OCI-LY7 (cell line): ENCODE measurements at regions not wholly inside any gene's neighbourhood (a gene's known extent, or its start where the extent isn't known, plus 50 kb on each side); places are given as distances from the start of the nearest gene placed in this dataset.

Experiments used
- BruUV-seq: library from RNA; stranded (reverse); fragments of 400-500 nt; replicated peaks from 2 replicates; lab custom pipeline; 2021; lab: Mats Ljungman, UMichigan
- CTCF ChIA-PET: fragments of 300-600 bp; sonication (Branson Sonifier 250); formaldehyde crosslinking; loops from one replicate; lab custom pipeline; 2022; ENCODE audit warnings: antibody characterized with exemption; ENCODE audit not compliant: unreplicated experiment; lab: Charles Lee
- POLR2A ChIA-PET: fragments of 300-600 bp; sonication (Branson Sonifier 250); formaldehyde crosslinking; loops from one replicate; lab custom pipeline; 2022; ENCODE audit warnings: antibody characterized with exemption; lab: Charles Lee
- DNase-seq: peaks from one replicate; pipeline ENCODE4 v3.0.0-alpha.2; 2015; ENCODE audit warnings: low spot score
- H2AFZ ChIP-seq: fragments of 200-600 bp; sonication (generic), shearing (Covaris generic); 2 replicates; pipeline ENCODE4 v1.6.1; 2014; ENCODE audit warnings: mild to moderate bottlenecking, antibody characterized with exemption, low read length, moderate library complexity
- H3K27ac ChIP-seq: fragments of 200-600 bp; sonication (generic); 2 replicates; pipeline ENCODE4 v1.5.1; 2014; ENCODE audit warnings: mixed run types, low read depth, mild to moderate bottlenecking, moderate library complexity, low read length, inconsistent platforms; ENCODE audit not compliant: poor library complexity, severe bottlenecking
- H3K36me3 ChIP-seq: fragments of 200-600 bp; sonication (generic); 2 replicates; pipeline ENCODE4 v1.6.1; 2014; ENCODE audit warnings: mild to moderate bottlenecking, antibody characterized with exemption, low read length, moderate library complexity, mixed read lengths; ENCODE audit not compliant: insufficient read depth
- H3K4me1 ChIP-seq: fragments of 200-600 bp; sonication (generic); 2 replicates; pipeline ENCODE4 v1.5.1; 2014; ENCODE audit warnings: mild to moderate bottlenecking, low read length; ENCODE audit not compliant: insufficient read depth, poor library complexity, severe bottlenecking
- H3K4me2 ChIP-seq: fragments of 200-600 bp; sonication (generic); 2 replicates; pipeline ENCODE4 v1.6.1; 2014; ENCODE audit warnings: mild to moderate bottlenecking, low read length
- H3K4me3 ChIP-seq: fragments of 200-600 bp; sonication (generic); 2 replicates; pipeline ENCODE4 v1.5.1; 2014; ENCODE audit warnings: mild to moderate bottlenecking, low read depth, low read length; ENCODE audit not compliant: poor library complexity, severe bottlenecking
- H3K79me2 ChIP-seq: fragments of 200-600 bp; sonication (generic); 2 replicates; pipeline ENCODE4 v1.6.1; 2016; ENCODE audit warnings: low read depth, mild to moderate bottlenecking, low read length, moderate library complexity, mixed read lengths; ENCODE audit not compliant: insufficient read depth
- H3K9me2 ChIP-seq: fragments of 200-600 bp; sonication (generic); 2 replicates; pipeline ENCODE4 v1.6.1; 2016; ENCODE audit warnings: mild to moderate bottlenecking, low read length, mixed read lengths; ENCODE audit not compliant: insufficient read depth
- H3K9me3 ChIP-seq: fragments of 200-600 bp; sonication (generic); 2 replicates; pipeline ENCODE4 v1.6.1; 2014; ENCODE audit warnings: mild to moderate bottlenecking, mixed run types, low read length, mixed read lengths
- H4K20me1 ChIP-seq: fragments of 200-600 bp; sonication (generic); 2 replicates; pipeline ENCODE4 v1.6.1; 2014; ENCODE audit warnings: mild to moderate bottlenecking, antibody characterized with exemption, low read length, moderate library complexity, mixed read lengths; ENCODE audit not compliant: insufficient read depth
- EZH2phosphoT487 ChIP-seq: fragments of 200-600 bp; sonication (generic); IDR thresholded peaks from 2 replicates; pipeline ENCODE4 v1.6.1; 2018; ENCODE audit warnings: low read depth, borderline replicate concordance, mild to moderate bottlenecking, mixed run types, antibody characterized with exemption, low read length, moderate library complexity, mixed read lengths
- intact Hi-C: fragments of 100-400 bp; cut with micrococcal nuclease; formaldehyde crosslinking; loops from one replicate; pipeline ENCODE4 v1.10.0; 2022; ENCODE audit not compliant: unreplicated experiment
- TF ChIP-seq, protein P1 (sequence below): fragments of 200-600 bp; sonication (generic); conservative IDR thresholded peaks from 2 replicates; pipeline ENCODE4 v1.5.1; 2014; ENCODE audit warnings: mild to moderate bottlenecking, antibody characterized with exemption, low read length, moderate library complexity, mixed read lengths

DNA sequence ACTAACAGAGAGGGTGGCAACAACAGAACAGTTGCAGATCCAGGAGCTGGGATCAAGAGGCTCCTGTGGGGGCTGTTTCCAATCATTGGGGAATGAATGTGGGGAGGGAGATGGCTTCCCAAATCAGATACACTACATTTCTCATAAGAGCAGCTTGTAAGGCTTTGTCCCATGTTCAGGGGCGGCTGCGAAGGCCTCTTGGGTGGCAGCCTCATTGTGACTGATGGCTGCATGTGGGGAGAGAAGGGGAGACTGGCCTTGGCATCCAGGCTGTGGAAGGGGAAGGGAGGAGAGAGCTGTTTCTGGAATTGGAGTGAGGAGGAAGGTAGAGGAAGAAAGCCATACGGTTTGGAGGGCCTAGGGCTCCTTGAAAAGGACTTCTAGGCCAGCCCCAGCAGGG is 326.6 kb upstream of the RGMA start:
- Histone ChIP-seq H3K9me2 (no peaks in the 10 kb centered on the region), H4K20me1 (no peaks in the 10 kb centered on the region), H3K4me2 (no peak overlapping the region), H3K9me3 (no peaks in the 10 kb centered on the region), H2AFZ (no peak overlapping the region), H3K4me1 (no peaks in the 10 kb centered on the region), H3K27ac (no peak overlapping the region), H3K79me2 (no peaks in the 10 kb centered on the region), H3K36me3 (no peaks in the 10 kb centered on the region), H3K4me3 (no peak overlapping the region)
- no peak for DNase-seq
- no TSS peak for BruUV-seq
- TF ChIP-seq EZH2phosphoT487, result no peak
- TF ChIP-seq, protein P1, sequence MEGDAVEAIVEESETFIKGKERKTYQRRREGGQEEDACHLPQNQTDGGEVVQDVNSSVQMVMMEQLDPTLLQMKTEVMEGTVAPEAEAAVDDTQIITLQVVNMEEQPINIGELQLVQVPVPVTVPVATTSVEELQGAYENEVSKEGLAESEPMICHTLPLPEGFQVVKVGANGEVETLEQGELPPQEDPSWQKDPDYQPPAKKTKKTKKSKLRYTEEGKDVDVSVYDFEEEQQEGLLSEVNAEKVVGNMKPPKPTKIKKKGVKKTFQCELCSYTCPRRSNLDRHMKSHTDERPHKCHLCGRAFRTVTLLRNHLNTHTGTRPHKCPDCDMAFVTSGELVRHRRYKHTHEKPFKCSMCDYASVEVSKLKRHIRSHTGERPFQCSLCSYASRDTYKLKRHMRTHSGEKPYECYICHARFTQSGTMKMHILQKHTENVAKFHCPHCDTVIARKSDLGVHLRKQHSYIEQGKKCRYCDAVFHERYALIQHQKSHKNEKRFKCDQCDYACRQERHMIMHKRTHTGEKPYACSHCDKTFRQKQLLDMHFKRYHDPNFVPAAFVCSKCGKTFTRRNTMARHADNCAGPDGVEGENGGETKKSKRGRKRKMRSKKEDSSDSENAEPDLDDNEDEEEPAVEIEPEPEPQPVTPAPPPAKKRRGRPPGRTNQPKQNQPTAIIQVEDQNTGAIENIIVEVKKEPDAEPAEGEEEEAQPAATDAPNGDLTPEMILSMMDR, result no peak
- intact Hi-C loops, result no loop called here
- POLR2A ChIA-PET, result no interaction called here
- CTCF ChIA-PET, result no interaction called here

DNA sequence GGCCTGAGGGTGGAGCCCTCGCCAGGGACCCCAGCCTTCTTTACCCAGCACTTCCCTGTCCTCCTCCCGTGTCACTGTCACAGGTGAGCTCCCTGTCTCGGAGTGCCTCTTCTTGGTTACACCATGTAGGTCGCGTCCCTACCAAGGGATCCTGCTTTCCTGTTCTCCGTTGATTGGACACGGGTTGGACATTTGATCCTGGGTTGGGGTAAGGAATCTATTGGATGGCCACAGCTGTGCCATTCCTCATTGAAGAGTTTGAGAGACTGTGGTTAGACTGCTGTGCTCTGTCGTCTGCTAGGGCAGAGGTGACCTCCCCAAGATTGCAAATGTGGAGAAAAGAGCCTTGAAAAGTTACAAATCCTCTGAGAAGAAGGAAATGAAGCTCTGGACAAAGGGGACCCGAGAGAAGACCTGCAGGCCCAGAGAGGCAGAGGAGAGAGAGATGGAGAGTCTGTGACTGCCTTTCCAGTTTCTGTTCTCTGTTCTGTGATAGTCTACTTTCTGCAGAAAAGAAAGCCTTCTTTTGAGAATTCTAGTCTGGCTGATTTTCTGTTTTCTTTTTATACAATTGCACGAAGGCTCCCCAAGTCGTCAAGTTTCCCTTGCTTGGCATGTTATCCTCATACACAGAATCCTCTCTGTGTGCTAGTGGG is 325.7 kb upstream of the RGMA start:
- no peak overlapping the region for H3K4me2 ChIP-seq
- DNase-seq, result no peak
- H3K27ac ChIP-seq, result no peak overlapping the region
- ChIA-PET CTCF (no interaction called here), POLR2A (interaction anchor here (0.6 kb wide), 1 partner anchor 569 kb away, joined by 3 read pairs; no protein-coding TSS in a partner anchor)
- TF ChIP-seq, protein P1, result no peak
- no peak for TF ChIP-seq EZH2phosphoT487
- no peaks in the 10 kb centered on the region for H3K36me3 ChIP-seq
- BruUV-seq, result no TSS peak
- H3K4me1 ChIP-seq, result no peaks in the 10 kb centered on the region
- intact Hi-C loops, result no loop called here
- no peaks in the 10 kb centered on the region for H4K20me1 ChIP-seq
- no peak overlapping the region for H2AFZ ChIP-seq
- no peaks in the 10 kb centered on the region for H3K79me2 ChIP-seq
- H3K9me3 ChIP-seq, result no peaks in the 10 kb centered on the region
- H3K9me2 ChIP-seq, result no peaks in the 10 kb centered on the region
- H3K4me3 ChIP-seq, result no peak overlapping the region

DNA sequence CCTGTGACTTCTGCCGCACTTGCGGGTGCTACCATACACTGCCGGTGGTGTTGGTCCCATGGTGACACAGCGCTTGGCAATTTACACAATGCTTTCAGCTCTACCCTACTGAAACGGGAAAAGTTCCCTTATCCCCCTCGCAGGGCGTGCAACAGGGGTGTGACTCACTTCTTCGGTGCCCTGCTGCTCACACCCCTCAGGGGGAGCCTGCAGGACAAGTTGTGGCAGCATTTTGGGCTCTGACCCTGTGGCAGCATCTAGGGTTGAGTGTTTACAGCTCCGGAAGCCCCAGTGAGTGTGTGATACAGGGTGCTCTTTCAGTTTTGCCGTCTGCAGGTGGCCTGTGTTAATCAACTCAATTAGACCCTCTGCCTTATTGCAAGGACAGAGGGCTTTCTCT is 324.7 kb upstream of the RGMA start:
- BruUV-seq, result no TSS peak
- H3K79me2 ChIP-seq, result no peaks in the 10 kb centered on the region
- ChIA-PET POLR2A (interaction anchor here (0.6 to 0.8 kb wide), 2 partner anchors 47 to 1692 kb away, joined by 3 read pairs; no protein-coding TSS in a partner anchor), CTCF (no interaction called here)
- H3K4me3 ChIP-seq, result no peak overlapping the region
- no peaks in the 10 kb centered on the region for H3K4me1 ChIP-seq
- H3K9me2 ChIP-seq, result no peaks in the 10 kb centered on the region
- DNase-seq, result no peak
- no peak overlapping the region for H3K27ac ChIP-seq
- no peaks in the 10 kb centered on the region for H3K9me3 ChIP-seq
- no peaks in the 10 kb centered on the region for H3K36me3 ChIP-seq
- no peaks in the 10 kb centered on the region for H4K20me1 ChIP-seq
- H3K4me2 ChIP-seq, result no peak overlapping the region
- no peak overlapping the region for H2AFZ ChIP-seq
- TF ChIP-seq, protein P1, result no peak
- TF ChIP-seq EZH2phosphoT487, result no peak
- intact Hi-C loops, result no loop called here
